ENCODE measurements at regions not wholly inside any gene's neighbourhood (a gene's known extent, or its start where the extent isn't known, plus 50 kb on each side); places are given as distances from the start of the nearest gene placed in this dataset.

- no peak for DNase-seq (ENCODE audit: low read depth)
These were observed 50.5 kb upstream of the LRRC1 start for GRCh38 chr6:53744321-53744720.

GRCh38 chr6:53741034-53741823 lies 53.6 kb upstream of the LRRC1 start:
- no peak for DNase-seq (ENCODE audit: low read depth)

- no peak for DNase-seq (ENCODE audit: low read depth)
These were observed 57.1 kb upstream of the LRRC1 start for GRCh38 chr6:53737746-53738145.

GRCh38 chr6:53735896-53736295 lies 58.9 kb upstream of the LRRC1 start:
- DNase-seq (ENCODE audit: low read depth) = no peak

- no peak for DNase-seq (ENCODE audit: low read depth)
These were observed 60.1 kb upstream of the LRRC1 start for GRCh38 chr6:53734473-53735299.

- no peak for DNase-seq (ENCODE audit: low read depth)
These were observed 62.8 kb upstream of the LRRC1 start for GRCh38 chr6:53731866-53732636.

GRCh38 chr6:53730767-53731166 lies 64.0 kb upstream of the LRRC1 start:
- no peak for DNase-seq (ENCODE audit: low read depth)

- DNase-seq (ENCODE audit: low read depth) = peak; percentile 21
These were observed 63.1 kb upstream of the KLHL31 start for GRCh38 chr6:53728570-53729194.

GRCh38 chr6:53727748-53728147 lies 62.2 kb upstream of the KLHL31 start:
- DNase-seq (ENCODE audit: low read depth) = no peak

GRCh38 chr6:53725791-53726575 lies 60.4 kb upstream of the KLHL31 start:
- DNase-seq (ENCODE audit: low read depth) = peak; percentile 64

GRCh38 chr6:53724501-53724900 lies 58.9 kb upstream of the KLHL31 start:
- DNase-seq (ENCODE audit: low read depth) = no peak

GRCh38 chr6:53723331-53723730 lies 57.8 kb upstream of the KLHL31 start:
- DNase-seq (ENCODE audit: low read depth) = no peak

- DNase-seq (ENCODE audit: low read depth) = no peak
These were observed 56.2 kb upstream of the KLHL31 start for GRCh38 chr6:53721766-53722165.

- no peak for DNase-seq (ENCODE audit: low read depth)
These were observed 53.3 kb upstream of the KLHL31 start for GRCh38 chr6:53718597-53719460.

- DNase-seq (ENCODE audit: low read depth) = no peak
These were observed 52.0 kb upstream of the KLHL31 start for GRCh38 chr6:53717566-53717965.

GRCh38 chr6:53715434-53715833 lies 49.9 kb upstream of the KLHL31 start:
- no peak for DNase-seq (ENCODE audit: low read depth)
